A204.1 (cell line): ENCODE measurements at regions not wholly inside any gene's neighbourhood (a gene's known extent, or its start where the extent isn't known, plus 50 kb on each side); places are given as distances from the start of the nearest gene placed in this dataset.

ENCODE experiments used
- FAIRE-seq: peaks from 2 replicates; lab custom pipeline; 2012; peaks lifted over from hg19 to GRCh38; lab: Jason Lieb, UNC

GRCh38 chr9:108184009-108184408, 671.8 kb downstream of the ACTL7B start:
- FAIRE-seq = no peak

GRCh38 chr9:108182950-108183381, 672.8 kb downstream of the ACTL7B start:
- no peak for FAIRE-seq

DNA sequence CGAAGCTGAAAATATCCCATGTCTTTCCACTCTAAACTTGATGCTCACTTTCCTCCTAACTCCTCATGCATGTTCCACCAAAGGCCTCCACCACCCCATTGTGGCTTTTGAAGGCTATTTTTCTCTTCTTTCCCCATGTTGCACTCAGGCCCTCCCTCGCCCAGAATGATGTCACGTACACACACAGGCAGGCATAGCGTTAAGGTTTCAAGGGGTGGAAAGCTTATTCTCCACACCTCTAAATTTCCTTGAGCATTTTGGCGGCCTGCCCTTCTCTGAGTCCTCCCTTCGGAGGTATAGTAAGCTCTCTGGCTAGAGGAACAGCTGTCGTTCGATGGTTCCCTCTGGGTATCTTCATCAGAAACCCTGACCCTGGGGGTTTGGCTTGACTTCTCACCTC, 673.5 kb downstream of the ACTL7B start:
- FAIRE-seq = no peak

DNA sequence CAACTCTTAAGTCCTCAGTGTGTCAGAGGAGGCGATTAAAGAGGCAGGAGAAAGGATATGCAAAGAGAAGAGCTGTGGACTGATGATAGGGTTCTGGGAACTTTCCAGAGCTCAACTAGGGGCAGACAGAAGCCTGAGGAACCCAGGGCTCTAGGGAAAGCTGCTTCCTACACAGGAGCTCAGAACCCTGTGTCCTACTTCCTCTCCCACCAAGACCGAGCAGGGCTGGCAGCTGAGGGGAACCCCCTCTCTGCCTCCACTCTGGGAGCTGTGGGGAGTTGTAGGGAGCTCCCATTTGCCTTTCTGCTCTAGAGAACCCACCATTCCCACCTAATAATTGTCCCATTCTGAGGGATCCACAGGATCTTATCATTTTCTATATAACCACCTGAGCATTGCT, 674.3 kb downstream of the ACTL7B start:
- no peak for FAIRE-seq

- FAIRE-seq = no peak
Measured at GRCh38 chr9:108180541-108180940, 675.2 kb downstream of the ACTL7B start.

- FAIRE-seq = no peak
Measured at GRCh38 chr9:108178318-108178717, 677.5 kb downstream of the ACTL7B start.

GRCh38 chr9:108168236-108168850, 678.8 kb upstream of the KLF4 start:
- FAIRE-seq = no peak

GRCh38 chr9:108167136-108167900, 677.7 kb upstream of the KLF4 start:
- FAIRE-seq = no peak

- FAIRE-seq = no peak
Measured at GRCh38 chr9:108166519-108166918, 677.0 kb upstream of the KLF4 start.

GRCh38 chr9:108163321-108164005, 673.9 kb upstream of the KLF4 start:
- FAIRE-seq = no peak

GRCh38 chr9:108162664-108163063, 673.1 kb upstream of the KLF4 start:
- FAIRE-seq = no peak

- no peak for FAIRE-seq
Measured at GRCh38 chr9:108161503-108161902, 671.9 kb upstream of the KLF4 start.

DNA sequence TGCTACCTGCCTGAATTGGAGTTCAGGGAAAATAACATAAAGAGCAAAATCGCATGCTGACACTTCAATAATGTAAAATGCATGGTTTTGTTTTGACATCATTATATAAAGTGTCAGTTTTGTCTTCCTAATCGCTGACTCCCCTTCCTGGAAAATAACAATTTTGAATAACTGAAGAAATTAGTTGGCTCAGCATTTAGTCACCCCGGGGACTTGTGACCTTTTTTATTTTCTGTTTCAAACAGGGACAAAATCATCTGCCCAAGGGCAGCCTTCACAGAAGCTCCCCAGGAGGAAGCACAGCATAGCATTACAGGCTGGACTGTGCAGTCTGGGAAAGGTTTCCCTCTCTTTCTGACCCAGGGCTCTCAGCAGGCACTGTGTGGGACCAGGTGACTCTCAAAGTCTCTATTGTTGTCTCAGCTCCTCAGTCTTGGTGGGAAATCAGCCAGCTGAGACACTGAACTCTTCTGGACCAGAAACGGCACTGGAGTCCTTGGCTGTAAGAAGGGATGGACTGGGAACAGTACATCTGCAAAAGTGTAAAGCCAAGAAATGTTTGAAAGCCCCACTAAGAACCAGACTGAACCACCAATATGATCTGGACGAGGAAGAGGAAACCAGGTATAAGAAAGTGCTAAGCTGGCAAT, 671.3 kb upstream of the KLF4 start:
- no peak for FAIRE-seq

DNA sequence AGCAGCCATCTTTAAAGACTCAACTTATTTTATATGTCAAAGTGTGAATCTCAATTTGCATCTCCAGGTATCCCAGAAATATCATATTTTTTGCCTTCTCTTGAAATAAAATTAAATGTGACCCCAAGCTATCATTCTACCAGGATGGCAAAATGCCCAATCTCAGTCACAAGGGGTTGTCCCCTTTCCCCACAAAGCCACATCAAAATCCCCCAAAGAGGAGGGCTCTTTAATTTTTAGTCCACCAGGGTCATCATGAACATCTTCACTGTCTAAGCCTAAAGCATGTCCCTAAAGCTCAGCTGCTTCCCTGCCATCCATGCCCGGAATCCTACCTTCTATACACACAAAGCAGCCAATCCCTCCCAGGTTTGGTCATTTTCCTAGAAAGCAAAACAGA, 670.5 kb upstream of the KLF4 start:
- FAIRE-seq = no peak

DNA sequence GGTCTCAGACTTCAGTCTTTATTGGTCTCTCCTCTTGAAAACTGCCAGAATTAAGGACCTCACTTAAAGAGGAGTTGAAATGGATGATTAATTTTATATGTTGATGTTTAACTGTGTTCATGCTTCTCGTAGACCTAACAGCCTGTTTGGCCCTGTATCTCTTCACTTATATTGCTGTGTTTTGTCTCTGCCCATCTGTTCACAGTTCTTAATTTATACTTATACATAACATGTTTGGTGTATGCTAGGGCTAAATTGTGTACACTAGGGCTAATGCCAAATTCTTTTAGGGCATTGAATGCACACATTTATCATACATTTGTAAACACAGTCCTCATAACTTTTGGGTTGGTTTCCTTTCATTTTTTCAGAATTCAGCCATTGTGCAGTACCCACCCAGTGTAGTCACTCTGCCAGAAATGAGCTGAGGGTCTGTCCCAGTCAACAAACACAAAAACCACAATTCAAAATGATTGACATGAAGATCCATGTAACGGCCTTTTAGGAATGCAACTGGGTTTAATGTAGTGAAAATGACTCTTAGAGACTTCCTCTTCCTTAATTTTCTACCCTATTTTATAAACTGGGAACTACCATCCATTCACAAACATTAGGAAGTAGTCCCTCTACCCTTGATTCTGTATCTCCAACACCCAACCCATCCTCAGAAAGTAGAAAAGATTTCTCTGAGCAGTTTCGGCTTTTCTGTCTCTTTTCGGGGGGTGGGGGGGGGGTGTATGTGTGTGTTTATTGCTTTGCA, 668.8 kb upstream of the KLF4 start:
- no peak for FAIRE-seq

DNA sequence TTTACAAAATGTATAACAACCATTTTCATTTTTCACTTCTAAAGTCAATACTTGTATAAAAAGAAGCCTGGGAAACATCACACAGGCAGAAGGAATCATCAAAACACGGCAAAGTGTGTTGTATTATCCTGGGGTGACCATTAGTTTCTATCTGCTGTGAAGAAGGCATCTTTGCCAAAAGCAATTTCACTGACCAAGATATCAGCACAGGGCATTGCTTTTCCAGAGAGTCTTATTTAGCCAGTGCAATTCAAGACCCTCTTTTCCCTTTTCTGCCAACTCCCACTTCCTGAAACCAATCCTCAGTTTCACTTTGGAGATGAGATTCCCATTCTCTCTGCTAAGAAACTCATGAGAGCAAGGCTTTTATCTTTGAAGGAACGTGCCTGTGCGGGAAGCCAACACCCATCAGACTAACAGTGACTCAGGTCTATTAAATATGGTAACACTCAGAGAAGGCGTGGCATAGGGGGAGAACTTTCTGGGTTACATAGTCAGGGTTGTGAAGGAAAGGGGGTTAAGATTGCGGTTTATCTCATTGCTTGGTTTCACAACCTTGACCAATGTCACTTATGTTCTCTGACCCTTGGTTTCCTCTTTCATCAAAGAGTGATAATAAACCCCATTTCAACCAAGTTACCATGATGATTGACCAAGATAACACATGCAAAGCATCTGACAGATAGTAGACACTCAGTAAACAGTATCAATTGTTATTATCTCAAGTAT, 666.9 kb upstream of the KLF4 start:
- no peak for FAIRE-seq

DNA sequence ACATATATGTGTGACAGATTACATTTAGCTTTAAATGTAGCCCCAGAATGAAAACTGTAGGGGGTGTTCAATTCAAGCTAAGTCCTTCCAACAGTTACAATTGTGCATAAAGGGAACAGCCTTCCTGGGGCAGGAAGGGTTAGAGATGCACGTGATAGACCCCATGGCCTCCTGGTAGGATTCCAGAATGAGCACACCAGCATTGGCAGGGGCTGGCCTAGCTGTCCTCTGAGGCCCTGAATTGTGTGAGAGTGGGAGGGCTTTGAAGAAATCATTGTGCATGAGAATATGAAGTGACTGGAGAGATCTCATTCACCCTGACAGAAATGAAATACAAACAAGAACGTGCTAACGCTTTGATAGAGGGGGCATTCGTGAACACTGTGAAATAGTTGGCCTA, 663.8 kb upstream of the KLF4 start:
- FAIRE-seq = no peak

DNA sequence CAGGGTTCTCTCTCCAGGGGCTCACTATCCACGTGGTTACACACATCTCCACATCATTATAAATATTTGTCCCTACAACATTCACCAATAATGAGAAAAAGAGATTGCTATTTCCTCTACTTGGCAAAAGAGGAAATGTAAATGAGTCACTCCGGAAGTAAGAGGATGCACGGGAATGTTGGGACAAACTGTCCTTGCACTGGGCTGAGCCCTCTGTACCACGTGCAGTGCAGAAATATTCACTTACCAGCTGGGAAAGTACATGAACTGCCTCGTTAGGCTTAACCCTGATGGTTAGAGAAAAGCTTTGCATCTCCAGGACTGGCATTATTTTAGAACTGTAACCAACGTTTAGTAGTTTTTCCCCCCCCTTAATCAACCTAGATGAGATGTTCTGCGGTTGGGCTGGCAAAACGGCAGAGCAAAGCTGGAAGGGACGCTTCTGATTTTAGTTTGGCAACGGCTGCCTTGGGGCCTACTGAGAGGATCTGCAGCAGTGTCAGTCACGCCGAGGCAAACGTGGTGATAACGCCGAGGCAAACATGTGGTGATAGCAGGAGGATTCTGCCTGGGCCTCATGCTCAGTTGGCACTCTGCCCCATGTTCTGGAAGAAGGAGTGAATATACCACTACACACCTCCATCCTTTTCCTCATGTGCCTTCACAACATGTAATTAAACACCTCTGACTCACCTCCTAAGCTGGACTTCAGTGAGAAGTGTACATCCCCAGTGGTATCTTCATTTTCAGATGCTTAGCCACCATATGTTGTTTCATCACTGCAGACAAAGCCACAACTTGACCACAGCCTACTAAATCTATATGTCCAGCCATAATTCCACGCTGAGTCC, 661.4 kb upstream of the KLF4 start:
- no peak for FAIRE-seq

DNA sequence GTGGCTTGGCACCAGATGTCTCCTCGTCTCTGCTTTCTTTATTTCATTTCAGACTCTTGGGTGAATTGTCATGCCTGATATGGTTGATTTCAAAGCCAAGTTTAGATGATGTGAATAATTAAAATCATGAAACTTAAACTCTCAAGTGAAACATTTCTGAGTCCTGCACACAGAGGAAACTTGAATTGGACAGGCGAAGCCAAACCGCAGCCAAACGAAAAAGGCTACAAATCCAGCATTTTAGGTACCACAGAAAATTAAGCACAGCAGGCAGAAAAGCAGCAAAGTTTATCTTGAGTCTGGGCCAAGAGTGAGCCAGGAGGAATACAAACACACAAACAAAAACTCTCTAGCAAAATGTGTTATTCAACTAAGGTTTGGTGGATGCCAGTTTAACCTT, 659.8 kb upstream of the KLF4 start:
- no peak for FAIRE-seq

DNA sequence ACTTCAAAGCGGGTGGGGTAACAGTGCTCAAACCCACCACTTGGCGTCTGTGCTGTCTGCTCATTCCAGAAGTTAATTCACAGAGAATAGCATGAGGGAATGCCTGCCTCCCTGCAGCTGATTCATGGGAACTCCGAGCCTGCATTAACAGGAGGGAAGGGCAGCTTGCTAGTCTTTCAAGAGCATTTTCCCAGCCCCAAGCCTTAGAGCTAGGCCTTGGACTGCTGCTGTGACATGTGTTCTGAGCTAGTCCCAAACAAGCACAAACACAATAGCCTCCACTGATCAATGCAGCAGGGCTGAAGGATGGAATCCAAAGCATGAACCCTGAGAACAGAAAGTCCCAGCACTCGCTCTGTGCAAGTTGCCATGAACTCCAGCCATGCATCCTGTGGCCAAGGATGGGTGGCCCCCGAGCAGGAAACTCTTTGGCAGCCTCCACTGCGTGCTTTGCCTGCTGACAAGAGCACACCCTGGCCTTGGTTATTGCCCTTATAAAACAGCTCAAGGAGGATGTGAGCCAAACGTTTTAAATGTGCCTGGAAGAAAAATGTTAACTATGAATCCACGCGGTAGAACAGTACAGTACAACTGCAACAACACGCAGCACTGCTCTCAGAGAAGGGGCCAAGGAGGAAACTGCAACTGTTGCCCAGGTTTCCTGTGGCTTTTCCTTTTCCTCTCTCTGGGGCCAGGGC, 653.1 kb upstream of the KLF4 start:
- no peak for FAIRE-seq
